Panc1 (cell line): ENCODE measurements at regions not wholly inside any gene's neighbourhood (a gene's known extent, or its start where the extent isn't known, plus 50 kb on each side); places are given as distances from the start of the nearest gene placed in this dataset.

Experiments used
- ATAC-seq: fragments of 200-7000 bp; cut with Tn5 transposase; 2 replicates; pipeline ENCODE4 v1.9.1; 2020; ENCODE audit warnings: mild to moderate bottlenecking, moderate library complexity
- BruUV-seq: library from RNA; stranded (reverse); fragments of 400-500 nt; replicated peaks from 2 replicates; lab custom pipeline; 2021; lab: Mats Ljungman, UMichigan
- CTCF ChIA-PET: fragments of 300-600 bp; sonication (Branson Sonifier 250); formaldehyde crosslinking; loops from one replicate; lab custom pipeline; 2022; ENCODE audit warnings: antibody characterized with exemption; lab: Charles Lee
- POLR2A ChIA-PET: fragments of 300-600 bp; sonication (Branson Sonifier 250); formaldehyde crosslinking; loops from one replicate; lab custom pipeline; 2022; ENCODE audit warnings: antibody characterized with exemption; lab: Charles Lee
- DNase-seq: peaks from one replicate; pipeline ENCODE4 v3.0.0-alpha.2; 2010; ENCODE audit warnings: low read depth, low spot score
- H3K27ac ChIP-seq: 2 replicates; pipeline ENCODE4 v1.5.1; 2011; ENCODE audit warnings: mild to moderate bottlenecking, low read length, inconsistent platforms
- H3K27me3 ChIP-seq: fragments of 200-500 bp; sonication (Bioruptor generic); 2 replicates; pipeline ENCODE4 v1.6.0; 2014; ENCODE audit warnings: low read length, inconsistent platforms; ENCODE audit not compliant: control insufficient read depth, insufficient read depth
- H3K36me3 ChIP-seq: fragments of 200-500 bp; sonication (Bioruptor generic); 2 replicates; pipeline ENCODE4 v1.5.1; 2014; ENCODE audit warnings: inconsistent platforms, mild to moderate bottlenecking, low read length, moderate library complexity; ENCODE audit not compliant: control insufficient read depth, insufficient read depth
- H3K4me1 ChIP-seq: 2 replicates; pipeline ENCODE4 v1.5.1; 2011; ENCODE audit warnings: inconsistent platforms, mild to moderate bottlenecking, low read length, moderate library complexity; ENCODE audit not compliant: control insufficient read depth, insufficient read depth
- H3K4me3 ChIP-seq, 2 experiments: 2 replicates each; pipeline ENCODE4 v1.5.1; 2011 to 2012; ENCODE audit warnings: low read depth in 2 of 2, low read length in 2 of 2, mild to moderate bottlenecking in 2 of 2, inconsistent platforms in 1 of 2, moderate library complexity in 1 of 2
- H3K9me3 ChIP-seq: fragments of 200-500 bp; sonication (Bioruptor generic); 2 replicates; pipeline ENCODE4 v1.5.1; 2014; ENCODE audit warnings: low read depth, mild to moderate bottlenecking, inconsistent platforms, low read length, moderate library complexity; ENCODE audit not compliant: control insufficient read depth, insufficient read depth
- POLR2AphosphoS5 ChIP-seq: IDR thresholded peaks from 2 replicates; pipeline ENCODE4 v1.6.1; 2012; ENCODE audit warnings: mild to moderate bottlenecking, low read depth, low read length, moderate library complexity
- SIN3A ChIP-seq: IDR thresholded peaks from 2 replicates; pipeline ENCODE4 v1.6.1; 2012; ENCODE audit warnings: low read depth, mild to moderate bottlenecking, low read length, moderate library complexity, borderline replicate concordance; ENCODE audit not compliant: insufficient read depth
- TCF7L2 ChIP-seq: IDR thresholded peaks from 2 replicates; pipeline ENCODE4 v1.6.1; 2011; ENCODE audit warnings: mild to moderate bottlenecking, low read depth, low read length, inconsistent platforms
- in situ Hi-C: cut with HindIII; loops from 2 replicates; pipeline ENCODE4 v1.10.0; 2016; ENCODE audit warnings: low sequenced_read_pairs, low pct_unique_long_range_greater_than_20kb
- intact Hi-C: fragments of 100-400 bp; cut with micrococcal nuclease; formaldehyde crosslinking; loops from one replicate; pipeline ENCODE4 v1.10.0; 2022; ENCODE audit not compliant: unreplicated experiment
- TF ChIP-seq, protein P1 (sequence below), 2 experiments: IDR thresholded peaks; 2 replicates each; pipeline ENCODE4 v1.6.1; 2011 to 2012; ENCODE audit warnings: low read depth in 2 of 2, control low read depth in 1 of 2, low read length in 1 of 2, mild to moderate bottlenecking in 1 of 2, moderate library complexity in 1 of 2; ENCODE audit not compliant: insufficient read depth in 1 of 2
- TF ChIP-seq, protein P2 (sequence below): fragments of 450-650 bp; IDR thresholded peaks from 2 replicates; pipeline ENCODE4 v1.5.1; 2017; ENCODE audit warnings: mild to moderate bottlenecking

DNA sequence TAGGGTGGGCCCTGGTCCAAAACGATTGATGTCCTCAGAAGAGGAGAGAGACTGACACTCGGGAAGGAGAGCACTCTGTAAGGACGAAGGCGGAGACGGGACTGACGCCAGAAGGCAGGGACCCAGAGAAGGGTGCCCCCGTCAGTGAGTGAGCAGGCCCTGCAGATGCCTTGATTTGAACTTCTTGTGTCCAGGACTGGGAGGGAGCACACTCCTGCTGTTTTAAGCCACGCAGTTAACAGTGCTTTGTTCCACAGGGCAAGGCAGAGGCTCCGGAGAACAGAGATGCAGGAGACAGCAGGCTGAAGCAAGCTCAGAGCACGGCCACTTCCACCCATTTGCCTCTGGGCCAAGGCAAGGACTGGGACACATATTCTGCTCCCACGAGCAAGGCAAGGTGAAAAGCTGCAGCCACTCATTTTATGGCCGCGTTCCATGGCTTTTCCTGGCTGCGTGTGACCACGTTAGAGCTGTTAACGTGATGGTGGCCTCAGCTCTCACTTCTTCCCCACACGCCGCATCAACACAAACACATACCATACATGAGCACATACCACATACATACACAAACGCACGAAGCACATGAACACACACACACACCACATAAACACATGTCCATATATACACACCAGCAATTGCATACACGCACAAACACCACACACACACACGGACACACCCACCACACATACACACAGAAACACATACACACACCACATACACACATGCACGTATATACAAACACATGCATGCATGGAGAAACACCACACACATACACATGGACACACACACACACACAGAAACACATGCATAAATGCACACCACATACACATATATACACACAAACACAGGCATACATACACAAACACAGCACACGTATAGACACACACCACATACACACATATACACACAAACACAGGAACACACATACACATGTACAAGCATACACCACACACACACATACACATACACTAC lies 521.0 kb upstream of the MYT1L start:
- BruUV-seq = no TSS peak
- CTCF ChIA-PET = no interaction called here

DNA sequence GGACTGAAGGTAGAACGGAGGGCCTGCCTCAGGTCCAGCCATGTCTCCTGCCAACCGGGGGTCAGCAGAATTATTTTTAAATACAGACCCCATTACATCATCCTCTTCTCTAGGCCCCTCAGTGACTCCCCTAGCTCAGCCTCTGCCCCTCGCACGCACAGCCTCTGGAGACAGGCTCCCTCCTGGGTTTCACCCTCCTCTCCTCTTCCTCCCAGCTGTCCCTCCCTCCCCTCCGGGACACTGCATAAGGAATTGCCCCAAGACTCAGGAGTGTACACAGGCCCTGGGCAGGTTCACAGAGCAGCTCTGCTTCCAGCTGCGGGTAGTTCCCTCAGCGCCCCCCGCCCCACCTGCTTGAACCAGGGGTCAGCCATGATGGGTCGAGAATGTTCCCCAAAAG lies 520.2 kb upstream of the MYT1L start:
- Histone ChIP-seq H3K27me3 (no peaks in the 10 kb centered on the region; the same call in 1 of the 2 replicates), H3K27ac (no peak overlapping the region), H3K36me3 (no peaks in the 10 kb centered on the region), H3K4me1 (no peaks in the 10 kb centered on the region), H3K4me3 (no peak overlapping the region), H3K9me3 (no peaks in the 10 kb centered on the region)
- intact Hi-C loops = no loop called here
- BruUV-seq = no TSS peak
- no peak for DNase-seq
- TF ChIP-seq, protein P1, sequence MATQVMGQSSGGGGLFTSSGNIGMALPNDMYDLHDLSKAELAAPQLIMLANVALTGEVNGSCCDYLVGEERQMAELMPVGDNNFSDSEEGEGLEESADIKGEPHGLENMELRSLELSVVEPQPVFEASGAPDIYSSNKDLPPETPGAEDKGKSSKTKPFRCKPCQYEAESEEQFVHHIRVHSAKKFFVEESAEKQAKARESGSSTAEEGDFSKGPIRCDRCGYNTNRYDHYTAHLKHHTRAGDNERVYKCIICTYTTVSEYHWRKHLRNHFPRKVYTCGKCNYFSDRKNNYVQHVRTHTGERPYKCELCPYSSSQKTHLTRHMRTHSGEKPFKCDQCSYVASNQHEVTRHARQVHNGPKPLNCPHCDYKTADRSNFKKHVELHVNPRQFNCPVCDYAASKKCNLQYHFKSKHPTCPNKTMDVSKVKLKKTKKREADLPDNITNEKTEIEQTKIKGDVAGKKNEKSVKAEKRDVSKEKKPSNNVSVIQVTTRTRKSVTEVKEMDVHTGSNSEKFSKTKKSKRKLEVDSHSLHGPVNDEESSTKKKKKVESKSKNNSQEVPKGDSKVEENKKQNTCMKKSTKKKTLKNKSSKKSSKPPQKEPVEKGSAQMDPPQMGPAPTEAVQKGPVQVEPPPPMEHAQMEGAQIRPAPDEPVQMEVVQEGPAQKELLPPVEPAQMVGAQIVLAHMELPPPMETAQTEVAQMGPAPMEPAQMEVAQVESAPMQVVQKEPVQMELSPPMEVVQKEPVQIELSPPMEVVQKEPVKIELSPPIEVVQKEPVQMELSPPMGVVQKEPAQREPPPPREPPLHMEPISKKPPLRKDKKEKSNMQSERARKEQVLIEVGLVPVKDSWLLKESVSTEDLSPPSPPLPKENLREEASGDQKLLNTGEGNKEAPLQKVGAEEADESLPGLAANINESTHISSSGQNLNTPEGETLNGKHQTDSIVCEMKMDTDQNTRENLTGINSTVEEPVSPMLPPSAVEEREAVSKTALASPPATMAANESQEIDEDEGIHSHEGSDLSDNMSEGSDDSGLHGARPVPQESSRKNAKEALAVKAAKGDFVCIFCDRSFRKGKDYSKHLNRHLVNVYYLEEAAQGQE (IDR thresholded peaks at IDR 0.05; ENCODE audit: insufficient read depth in 1 of 2, low read depth in 2 of 2, low read length in 1 of 2) = no peak
- no peak for TF ChIP-seq SIN3A
- TF ChIP-seq POLR2AphosphoS5 = no peak
- TF ChIP-seq TCF7L2 = no peak
- TF ChIP-seq, protein P2, sequence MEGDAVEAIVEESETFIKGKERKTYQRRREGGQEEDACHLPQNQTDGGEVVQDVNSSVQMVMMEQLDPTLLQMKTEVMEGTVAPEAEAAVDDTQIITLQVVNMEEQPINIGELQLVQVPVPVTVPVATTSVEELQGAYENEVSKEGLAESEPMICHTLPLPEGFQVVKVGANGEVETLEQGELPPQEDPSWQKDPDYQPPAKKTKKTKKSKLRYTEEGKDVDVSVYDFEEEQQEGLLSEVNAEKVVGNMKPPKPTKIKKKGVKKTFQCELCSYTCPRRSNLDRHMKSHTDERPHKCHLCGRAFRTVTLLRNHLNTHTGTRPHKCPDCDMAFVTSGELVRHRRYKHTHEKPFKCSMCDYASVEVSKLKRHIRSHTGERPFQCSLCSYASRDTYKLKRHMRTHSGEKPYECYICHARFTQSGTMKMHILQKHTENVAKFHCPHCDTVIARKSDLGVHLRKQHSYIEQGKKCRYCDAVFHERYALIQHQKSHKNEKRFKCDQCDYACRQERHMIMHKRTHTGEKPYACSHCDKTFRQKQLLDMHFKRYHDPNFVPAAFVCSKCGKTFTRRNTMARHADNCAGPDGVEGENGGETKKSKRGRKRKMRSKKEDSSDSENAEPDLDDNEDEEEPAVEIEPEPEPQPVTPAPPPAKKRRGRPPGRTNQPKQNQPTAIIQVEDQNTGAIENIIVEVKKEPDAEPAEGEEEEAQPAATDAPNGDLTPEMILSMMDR = no peak
- CTCF ChIA-PET = no interaction called here
- POLR2A ChIA-PET = no interaction called here
- in situ Hi-C loops = no loop called here
- ATAC-seq = no peak

More for the DNA sequence above, 521.0 kb upstream of the MYT1L start:
- POLR2A ChIA-PET = no interaction called here
- Histone ChIP-seq H3K9me3 (no peaks in the 10 kb centered on the region), H3K4me1 (no peaks in the 10 kb centered on the region), H3K27me3 (no peaks in the 10 kb centered on the region; the same call in 1 of the 2 replicates), H3K36me3 (no peaks in the 10 kb centered on the region), H3K27ac (no peak overlapping the region), H3K4me3 (no peak overlapping the region)
- intact Hi-C loops = no loop called here
- in situ Hi-C loops = no loop called here
- TF ChIP-seq, protein P2 = no peak
- TF ChIP-seq, protein P1 (IDR thresholded peaks at IDR 0.05; ENCODE audit: insufficient read depth in 1 of 2, low read depth in 2 of 2, low read length in 1 of 2) = no peak
- TF ChIP-seq POLR2AphosphoS5 (no peak), TCF7L2 (no peak), SIN3A (no peak)
- ATAC-seq (no peak), DNase-seq (no peak)
